IMR-90 (cell line): ENCODE measurements at regions not wholly inside any gene's neighbourhood (a gene's known extent, or its start where the extent isn't known, plus 50 kb on each side); places are given as distances from the start of the nearest gene placed in this dataset.

Experiments
- ATAC-seq: fragments of 200-7000 bp; cut with Tn5 transposase; 2 replicates; pipeline ENCODE4 v1.9.1; 2020; ENCODE audit warnings: low read depth, mild to moderate bottlenecking, moderate library complexity
- BruUV-seq: library from RNA; stranded (reverse); fragments of 400-500 nt; replicated peaks from 2 replicates; lab custom pipeline; 2021; lab: Mats Ljungman, UMichigan
- CTCF ChIA-PET: fragments of 300-600 bp; formaldehyde crosslinking; extraction: SDS; loops from one replicate; lab custom pipeline; 2021; ENCODE audit warnings: antibody characterized with exemption; lab: Yijun Ruan, JAX
- POLR2A ChIA-PET: fragments of 300-600 bp; sonication (Branson Sonifier 250); formaldehyde crosslinking; loops from one replicate; lab custom pipeline; 2022; ENCODE audit warnings: antibody characterized with exemption; ENCODE audit not compliant: unreplicated experiment; lab: Charles Lee
- DNase-seq: peaks from one replicate; pipeline ENCODE4 v3.0.0; 2013
- H2AFZ ChIP-seq: replicated peaks from 2 replicates; pipeline ENCODE3; 2013; ENCODE audit warnings: low read length, mild to moderate bottlenecking; ENCODE audit not compliant: poor library complexity
- H2AK5ac ChIP-seq: 2 replicates; pipeline ENCODE4 v1.6.1; 2013; ENCODE audit warnings: low read depth, low read length, inconsistent platforms
- H2AK9ac ChIP-seq: replicated peaks from 2 replicates; pipeline ENCODE3; 2013; ENCODE audit warnings: mild to moderate bottlenecking, low read depth, low read length, moderate library complexity; ENCODE audit not compliant: poor library complexity
- H2BK120ac ChIP-seq: 2 replicates; pipeline ENCODE4 v1.6.1; 2013; ENCODE audit warnings: low read depth, low read length, inconsistent platforms
- H2BK15ac ChIP-seq: 3 replicates; pipeline ENCODE4 v1.6.1; 2013; ENCODE audit warnings: low read depth, low read length, inconsistent platforms
- H2BK20ac ChIP-seq: 2 replicates; pipeline ENCODE4 v1.6.1; 2013; ENCODE audit warnings: low read depth, mild to moderate bottlenecking, inconsistent platforms, low read length, moderate library complexity
- H2BK5ac ChIP-seq: 2 replicates; pipeline ENCODE4 v1.6.1; 2013; ENCODE audit warnings: mild to moderate bottlenecking, low read depth, low read length, inconsistent platforms; ENCODE audit not compliant: poor library complexity, severe bottlenecking
- H3K14ac ChIP-seq: replicated peaks from 2 replicates; pipeline ENCODE4 v1.6.1; 2013; ENCODE audit warnings: low read depth, low read length, inconsistent platforms
- H3K18ac ChIP-seq: 2 replicates; pipeline ENCODE4 v1.6.1; 2013; ENCODE audit warnings: low read depth, low read length, control low read depth
- H3K23ac ChIP-seq: 2 replicates; pipeline ENCODE4 v1.6.1; 2013; ENCODE audit warnings: low read depth, low read length, inconsistent platforms
- H3K27ac ChIP-seq: 2 replicates; pipeline ENCODE4 v1.5.1; 2013; ENCODE audit warnings: mild to moderate bottlenecking, control low read depth, low read length; ENCODE audit not compliant: insufficient read depth
- H3K27me3 ChIP-seq: 2 replicates; pipeline ENCODE4 v1.6.1; 2013; ENCODE audit warnings: low read length; ENCODE audit not compliant: control insufficient read depth, insufficient read depth
- H3K36me3 ChIP-seq: 2 replicates; pipeline ENCODE4 v1.6.1; 2013; ENCODE audit warnings: low read length, mixed read lengths; ENCODE audit not compliant: control insufficient read depth, insufficient read depth
- H3K4ac ChIP-seq: 2 replicates; pipeline ENCODE4 v1.6.1; 2013; ENCODE audit warnings: low read depth, low read length, inconsistent platforms
- H3K4me1 ChIP-seq: 2 replicates; pipeline ENCODE4 v1.6.1; 2013; ENCODE audit warnings: low read length, mixed read lengths; ENCODE audit not compliant: control insufficient read depth, insufficient read depth
- H3K4me2 ChIP-seq: 2 replicates; pipeline ENCODE4 v1.6.1; 2013; ENCODE audit warnings: low read depth, mild to moderate bottlenecking, control low read depth, low read length, moderate library complexity
- H3K4me3 ChIP-seq: 2 replicates; pipeline ENCODE4 v1.5.1; 2013; ENCODE audit warnings: low read depth, mild to moderate bottlenecking, control low read depth, low read length, moderate library complexity; ENCODE audit not compliant: insufficient read depth
- H3K56ac ChIP-seq: 2 replicates; pipeline ENCODE4 v1.6.1; 2013; ENCODE audit warnings: low read length, inconsistent platforms; ENCODE audit not compliant: insufficient read depth; ENCODE audit errors: extremely low read depth
- H3K79me1 ChIP-seq, 2 experiments: 2 replicates each; pipeline ENCODE4 v1.6.1; 2013; ENCODE audit warnings: low read length in 2 of 2, inconsistent platforms in 1 of 2, low read depth in 1 of 2
- H3K9ac ChIP-seq: 2 replicates; pipeline ENCODE4 v1.6.1; 2013; ENCODE audit warnings: low read depth, low read length, control low read depth
- H3K9me1 ChIP-seq: 2 replicates; pipeline ENCODE4 v1.6.1; 2013; ENCODE audit warnings: low read length, inconsistent platforms; ENCODE audit not compliant: insufficient read depth
- H3K9me3 ChIP-seq: 2 replicates; pipeline ENCODE4 v1.6.1; 2013; ENCODE audit warnings: low read length; ENCODE audit not compliant: control insufficient read depth, insufficient read depth
- H4K20me1 ChIP-seq: 2 replicates; pipeline ENCODE4 v1.6.1; 2013; ENCODE audit warnings: low read length, inconsistent platforms; ENCODE audit not compliant: insufficient read depth
- H4K5ac ChIP-seq: 2 replicates; pipeline ENCODE4 v1.6.1; 2013; ENCODE audit warnings: mild to moderate bottlenecking, low read depth, low read length, control low read depth
- H4K8ac ChIP-seq, 2 experiments: 2 replicates each; pipeline ENCODE4 v1.6.1; 2013; ENCODE audit warnings: low read depth in 2 of 2, low read length in 2 of 2, control low read depth in 1 of 2, inconsistent platforms in 1 of 2
- H4K91ac ChIP-seq: 2 replicates; pipeline ENCODE4 v1.6.1; 2013; ENCODE audit warnings: low read depth, low read length, inconsistent platforms; ENCODE audit not compliant: insufficient read depth
- BHLHE40 ChIP-seq: fragments of 150-350 bp; IDR thresholded peaks from 2 replicates; pipeline ENCODE4 v1.6.1; 2016; ENCODE audit warnings: mild to moderate bottlenecking, low read depth, low read length
- CEBPB ChIP-seq: IDR thresholded peaks from 2 replicates; pipeline ENCODE4 v1.6.1; 2012; ENCODE audit warnings: low read depth, low read length, improper control_type of control experiment
- CHD1 ChIP-seq: IDR thresholded peaks from 2 replicates; pipeline ENCODE4 v1.6.1; 2012; ENCODE audit warnings: low read depth, low read length, improper control_type of control experiment
- CTCF ChIP-seq: conservative IDR thresholded peaks from 2 replicates; pipeline ENCODE4 v1.5.1; 2012; ENCODE audit warnings: mild to moderate bottlenecking, low read depth, low read length, improper control_type of control experiment
- ELK1 ChIP-seq: fragments of 150-350 bp; IDR thresholded peaks from 2 replicates; pipeline ENCODE4 v1.6.1; 2016; ENCODE audit warnings: low read depth, mild to moderate bottlenecking, low read length, moderate library complexity, borderline replicate concordance
- FOS ChIP-seq: fragments of 150-350 bp; IDR thresholded peaks from 2 replicates; pipeline ENCODE4 v1.6.1; 2016; ENCODE audit warnings: low read depth, low read length
- MAFK ChIP-seq: IDR thresholded peaks from 2 replicates; pipeline ENCODE4 v1.6.1; 2012; ENCODE audit warnings: low read depth, low read length, improper control_type of control experiment
- MAZ ChIP-seq: IDR thresholded peaks from 2 replicates; pipeline ENCODE4 v1.6.1; 2012; ENCODE audit warnings: low read depth, mild to moderate bottlenecking, low read length, improper control_type of control experiment, moderate library complexity, borderline replicate concordance
- MXI1 ChIP-seq: IDR thresholded peaks from 2 replicates; pipeline ENCODE4 v1.6.1; 2012; ENCODE audit warnings: low read depth, mild to moderate bottlenecking, low read length, moderate library complexity, borderline replicate concordance
- NFE2L2 ChIP-seq: fragments of 150-350 bp; IDR thresholded peaks from 2 replicates; pipeline ENCODE4 v1.6.1; 2016; ENCODE audit warnings: low read depth, mild to moderate bottlenecking, low read length
- POLR2A ChIP-seq: IDR thresholded peaks from 2 replicates; pipeline ENCODE4 v1.6.1; 2012; ENCODE audit warnings: mild to moderate bottlenecking, low read depth, low read length
- RAD21 ChIP-seq: IDR thresholded peaks from 2 replicates; pipeline ENCODE4 v1.6.1; 2012; ENCODE audit warnings: low read length, improper control_type of control experiment
- RCOR1 ChIP-seq: IDR thresholded peaks from 2 replicates; pipeline ENCODE4 v1.6.1; 2012; ENCODE audit warnings: mild to moderate bottlenecking, low read length, improper control_type of control experiment; ENCODE audit not compliant: insufficient replicate concordance
- RFX5 ChIP-seq: IDR thresholded peaks from 2 replicates; pipeline ENCODE4 v1.8.0; 2012; ENCODE audit warnings: low read depth, mild to moderate bottlenecking, low read length, moderate library complexity
- SMC3 ChIP-seq: fragments of 150-350 bp; IDR thresholded peaks from 2 replicates; pipeline ENCODE4 v1.6.1; 2016; ENCODE audit warnings: low read depth, mild to moderate bottlenecking, antibody characterized with exemption, low read length, moderate library complexity
- USF2 ChIP-seq: fragments of 150-350 bp; IDR thresholded peaks from 2 replicates; pipeline ENCODE4 v1.6.1; 2017; ENCODE audit warnings: mild to moderate bottlenecking, antibody characterized with exemption, low read length, low read depth
- WGBS, 2 experiments: methylation state at CpG; one replicate each; pipeline versions ENCODE4 v1.1.5 to v1.1.7; 2013; ENCODE audit warnings: missing lambda C conversion rate in 2 of 2; ENCODE audit not compliant: insufficient read length in 1 of 2; ENCODE audit errors: extremely low coverage in 2 of 2; 5-methylcytosine and 5-hydroxymethylcytosine counted together
- dilution Hi-C: fragments of 300-500 bp; cut with HindIII; formaldehyde crosslinking; loops from one replicate; pipeline ENCODE4 v1.14.3; 2018; ENCODE audit warnings: low sequenced_read_pairs; ENCODE audit not compliant: unreplicated experiment
- in situ Hi-C: fragments of 300-500 bp; cut with MboI; formaldehyde crosslinking; loops from 3 replicates; pipeline ENCODE4 v1.14.3; 2019; ENCODE audit warnings: low sequenced_read_pairs, inconsistent platforms, mixed read lengths
- intact Hi-C: fragments of 100-400 bp; cut with micrococcal nuclease; formaldehyde crosslinking; loops from 2 replicates; pipeline ENCODE4 v1.10.0; 2022

- intact Hi-C loops: no loop called here
- DNase-seq: no peak
- no peak overlapping the region for H4K91ac ChIP-seq
- no peaks in the 10 kb centered on the region for H3K9me3 ChIP-seq
- ChIA-PET CTCF (interaction anchor here (1.1 kb wide), 1 partner anchor 24 kb away, joined by 3 read pairs; no protein-coding TSS in a partner anchor), POLR2A (interaction anchor here (0.7 kb wide), 1 partner anchor 21 kb away, joined by 3 read pairs; no protein-coding TSS in a partner anchor)
- ATAC-seq: no peak
- H3K4me2 ChIP-seq: no peak overlapping the region
- H3K14ac ChIP-seq: no peak overlapping the region
- WGBS, 2 experiments: no CpG with 5 or more reads among the region's 1 CpG
- no peak overlapping the region for H3K56ac ChIP-seq
- dilution Hi-C loops: no loop called here
- H3K27me3 ChIP-seq: no peaks in the 10 kb centered on the region
- H4K5ac ChIP-seq: no peak overlapping the region
- H3K4ac ChIP-seq: no peak overlapping the region
- no peak overlapping the region for H2BK20ac ChIP-seq
- H2AFZ ChIP-seq: no peak overlapping the region
- H2BK15ac ChIP-seq: no peak overlapping the region
- no TSS peak for BruUV-seq
- no peaks in the 10 kb centered on the region for H3K36me3 ChIP-seq
- no peak overlapping the region for H2BK120ac ChIP-seq
- no peaks in the 10 kb centered on the region for H4K20me1 ChIP-seq
- H3K18ac ChIP-seq: no peak overlapping the region
- no peak overlapping the region for H3K9ac ChIP-seq
- no peak overlapping the region for H2BK5ac ChIP-seq
- H3K23ac ChIP-seq: no peak overlapping the region
- TF ChIP-seq RFX5 (no peak), RAD21 (no peak), POLR2A (no peak), FOS (no peak), ELK1 (no peak), BHLHE40 (no peak), USF2 (no peak), SMC3 (no peak), CHD1 (no peak), CEBPB (no peak), RCOR1 (no peak), MXI1 (no peak), CTCF (no peak), NFE2L2 (no peak), MAZ (no peak), MAFK (no peak)
- no peaks in the 10 kb centered on the region for H3K79me1 ChIP-seq
- H3K27ac ChIP-seq: no peak overlapping the region
- H3K4me3 ChIP-seq: no peak overlapping the region
- no peak overlapping the region for H2AK9ac ChIP-seq
- no peaks in the 10 kb centered on the region for H3K4me1 ChIP-seq
- no peak overlapping the region for H4K8ac ChIP-seq
- in situ Hi-C loops: no loop called here
- H3K9me1 ChIP-seq: no peaks in the 10 kb centered on the region
- H2AK5ac ChIP-seq: no peak overlapping the region
Observed at GRCh38 chr5:13357929-13358328, 586.6 kb downstream of the DNAH5 start.
